ENCODE measurements at regions not wholly inside any gene's neighbourhood (a gene's known extent, or its start where the extent isn't known, plus 50 kb on each side); places are given as distances from the start of the nearest gene placed in this dataset.
"Not testable (repeated sequence)": the region's sequence is repeated elsewhere in the genome, so short reads cannot be mapped to it uniquely, and the experiment has no call there.

GRCh38 chr15:69869881-69870505 lies 227.7 kb downstream of the TLE3 start:
- no peak for DNase-seq

DNA sequence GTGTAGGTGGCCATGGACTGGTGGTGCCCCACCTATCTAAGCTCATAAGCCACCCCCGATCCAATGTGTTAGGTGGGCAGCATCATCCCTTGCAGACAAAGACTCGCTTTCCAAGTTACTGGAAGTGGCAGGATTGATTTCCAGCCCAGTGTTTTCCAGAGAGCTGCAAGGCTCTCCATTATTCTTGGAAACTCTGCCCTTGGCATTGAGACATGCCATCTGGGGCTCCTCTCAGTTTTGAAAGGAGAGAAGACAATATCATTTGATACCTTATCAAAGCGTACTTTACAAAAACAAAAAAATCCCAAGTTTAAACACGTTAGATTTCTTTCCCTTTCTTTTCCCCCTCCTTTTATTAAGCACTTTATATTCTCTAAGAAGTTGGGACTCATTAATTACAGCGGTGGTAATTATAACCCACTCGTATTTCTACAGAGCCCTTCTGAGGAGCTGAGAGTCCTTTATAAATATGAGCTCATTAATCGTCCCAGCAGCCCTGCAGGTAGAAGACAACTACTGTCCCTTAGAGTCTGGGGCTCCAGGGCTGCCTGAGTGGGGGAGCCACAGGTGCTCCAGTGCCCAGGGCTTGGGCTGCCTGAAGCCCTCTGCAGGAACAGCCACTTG lies 226.1 kb downstream of the TLE3 start:
- no peak for DNase-seq

DNA sequence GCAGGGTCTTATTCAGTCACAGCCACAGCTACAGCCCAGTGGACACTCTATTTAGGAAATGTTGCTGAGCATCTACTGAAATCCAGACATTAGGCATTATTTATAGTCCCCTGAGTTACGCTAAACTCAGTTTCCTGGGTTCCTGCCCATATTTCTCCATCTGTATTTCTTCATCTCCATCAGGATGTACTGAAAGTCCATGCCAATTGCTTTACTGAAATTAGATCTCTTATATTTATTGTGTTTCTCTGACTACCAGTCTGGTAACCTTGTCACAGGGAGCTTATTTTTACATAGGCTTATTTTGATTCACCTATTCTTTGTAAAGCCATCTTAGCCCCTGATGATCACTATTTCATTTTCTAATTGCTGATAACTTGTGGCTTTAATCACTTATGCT lies 223.9 kb downstream of the TLE3 start:
- DNase-seq = no peak

GRCh38 chr15:69874321-69874720 lies 223.4 kb downstream of the TLE3 start:
- no peak for DNase-seq

GRCh38 chr15:69876064-69876940 lies 221.4 kb downstream of the TLE3 start:
- DNase-seq = peak; percentile 39

- DNase-seq = not testable (repeated sequence)
Measured at GRCh38 chr15:69879963-69880362, 217.8 kb downstream of the TLE3 start.

GRCh38 chr15:69880571-69881301 lies 217.0 kb downstream of the TLE3 start:
- no peak for DNase-seq

DNA sequence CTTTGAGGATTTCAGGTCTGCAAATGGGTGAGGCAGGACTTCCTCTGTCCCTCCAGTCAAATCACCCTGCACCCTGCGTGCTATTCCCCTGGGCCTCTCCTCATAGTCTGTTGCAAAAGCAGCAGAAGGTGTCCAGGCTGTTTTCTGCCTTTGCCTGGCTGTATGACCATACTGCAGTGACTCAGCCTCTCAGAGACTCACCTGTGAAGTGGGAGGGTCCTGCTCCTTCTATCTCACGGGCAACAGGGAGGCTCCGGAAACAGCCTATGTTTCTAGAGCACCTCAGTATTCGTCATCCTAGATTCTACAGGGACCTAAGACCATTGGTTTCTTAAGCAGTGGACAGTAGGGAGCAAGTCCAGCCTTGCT lies 216.4 kb downstream of the TLE3 start:
- DNase-seq = no peak

DNA sequence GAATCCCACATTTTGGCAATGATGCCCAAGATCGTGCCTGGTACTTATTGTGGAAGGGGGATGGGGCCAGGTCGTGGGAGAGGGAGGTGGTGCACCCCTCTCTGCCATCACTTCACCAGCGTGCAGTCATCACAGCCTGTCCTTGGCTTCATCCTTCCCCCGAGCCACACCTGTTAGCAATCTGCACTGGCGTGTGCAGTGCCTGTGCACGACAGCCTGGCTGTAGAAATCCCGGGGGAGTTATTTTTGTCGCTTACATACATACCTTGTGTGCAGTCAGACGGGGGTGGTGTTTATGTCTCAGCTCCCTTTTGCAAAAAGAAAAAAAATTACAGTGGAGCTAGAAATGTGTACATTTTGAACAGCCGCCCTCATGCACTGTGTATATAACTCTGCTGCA lies 216.0 kb downstream of the TLE3 start:
- peak; percentile 55 for DNase-seq

DNA sequence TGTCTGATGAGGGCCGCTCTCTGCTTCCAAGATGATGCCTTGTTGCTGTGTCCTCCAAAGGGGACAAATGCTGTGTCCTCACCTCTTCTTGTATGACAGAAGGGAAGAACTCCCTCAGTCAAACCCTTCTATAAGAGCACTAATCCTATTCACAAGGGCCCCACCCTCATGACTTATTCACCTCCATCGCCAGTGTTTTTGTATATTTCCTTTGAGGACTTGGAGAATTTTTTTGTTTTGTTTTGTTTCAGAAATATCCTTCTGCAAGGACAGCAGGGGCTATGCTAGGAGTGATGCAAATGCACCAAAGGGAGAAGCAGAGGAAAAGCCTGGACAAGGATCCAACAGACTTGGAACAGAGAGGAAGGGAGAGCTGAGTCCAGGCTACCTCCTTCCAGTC lies 214.4 kb downstream of the TLE3 start:
- DNase-seq = no peak

GRCh38 chr15:69885173-69885955 lies 212.4 kb downstream of the TLE3 start:
- DNase-seq = no peak

DNA sequence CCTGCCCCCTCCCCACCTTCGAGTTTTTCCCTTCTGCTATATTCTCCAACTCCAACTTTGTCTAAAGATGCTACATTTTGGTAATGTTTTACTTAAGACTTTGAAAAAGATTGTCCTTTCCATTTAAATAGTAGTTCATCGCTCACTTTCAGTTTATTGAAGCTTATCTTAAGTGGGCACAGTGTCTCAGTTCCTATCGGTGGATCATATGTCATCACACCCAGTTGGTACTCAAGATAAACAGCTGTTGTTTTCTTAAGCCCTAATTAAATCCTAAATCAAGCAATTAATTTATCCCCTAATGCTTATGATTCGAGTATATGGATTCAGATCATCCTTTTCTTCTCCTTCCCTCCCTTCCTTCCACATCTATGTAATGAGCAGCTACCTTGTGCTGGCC lies 210.7 kb downstream of the TLE3 start:
- DNase-seq = no peak

- DNase-seq = no peak
Measured at GRCh38 chr15:69887553-69887952, 210.2 kb downstream of the TLE3 start.

GRCh38 chr15:69888406-69888805 lies 209.3 kb downstream of the TLE3 start:
- DNase-seq = no peak

- no peak for DNase-seq
Measured at GRCh38 chr15:69891070-69891536, 206.6 kb downstream of the TLE3 start.

DNA sequence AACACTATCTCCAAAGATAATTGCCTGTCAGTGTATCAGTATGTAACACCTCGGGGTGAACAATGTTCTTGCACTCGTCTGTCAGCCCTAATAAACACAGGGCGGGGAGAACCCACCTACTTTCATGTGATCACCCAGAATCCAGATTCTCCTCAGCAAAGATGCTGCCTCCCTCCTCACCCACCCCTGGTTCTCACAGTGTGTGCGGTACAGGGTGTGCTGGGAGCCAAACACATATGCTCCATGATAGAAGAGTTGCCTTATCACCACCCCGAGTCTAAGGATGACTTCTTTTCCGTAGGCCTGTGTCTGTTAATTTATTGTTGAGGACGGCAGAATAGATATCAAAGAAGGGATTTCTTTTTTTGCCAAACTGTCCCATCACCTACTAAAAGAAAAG lies 206.1 kb downstream of the TLE3 start:
- no peak for DNase-seq

DNA sequence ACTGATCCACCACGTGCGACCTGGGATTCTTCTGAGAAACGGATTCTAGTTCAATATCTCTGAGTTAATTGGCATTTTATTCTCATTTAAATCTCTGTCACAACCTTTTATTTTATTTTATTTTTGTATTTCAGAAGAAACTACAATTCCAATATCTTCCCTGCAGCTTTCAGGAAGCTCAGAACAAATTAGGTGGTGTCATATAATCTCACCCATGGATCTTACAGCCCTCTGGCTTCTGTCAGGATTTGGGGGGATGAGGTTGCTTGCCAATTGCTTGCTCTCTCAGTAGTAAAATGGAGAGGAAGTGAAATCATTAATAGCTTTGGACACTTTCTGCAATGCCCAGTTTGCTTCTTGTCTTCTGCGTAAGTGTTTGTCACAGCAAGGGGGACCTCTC lies 205.4 kb downstream of the TLE3 start:
- no peak for DNase-seq

DNA sequence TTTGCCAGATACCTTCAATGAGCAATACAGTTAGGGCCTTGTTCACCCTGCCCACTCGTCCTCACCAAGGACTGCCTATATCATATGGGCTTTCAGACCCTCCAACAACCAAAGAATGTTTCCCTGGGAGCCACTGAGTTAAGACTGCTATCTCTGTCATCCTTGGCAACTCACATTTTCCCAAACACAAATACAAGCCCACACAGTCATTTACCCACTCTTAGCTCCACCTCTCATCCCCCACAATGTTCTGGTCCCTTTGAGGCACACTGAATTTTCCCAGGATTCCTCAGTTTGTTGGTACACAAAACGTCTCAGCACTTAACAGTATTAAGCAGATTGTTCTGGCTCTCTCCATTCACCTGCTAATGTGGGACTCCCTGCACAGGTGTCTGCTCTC lies 204.6 kb downstream of the TLE3 start:
- DNase-seq = no peak

GRCh38 chr15:69893863-69894262 lies 203.9 kb downstream of the TLE3 start:
- DNase-seq = no peak

DNA sequence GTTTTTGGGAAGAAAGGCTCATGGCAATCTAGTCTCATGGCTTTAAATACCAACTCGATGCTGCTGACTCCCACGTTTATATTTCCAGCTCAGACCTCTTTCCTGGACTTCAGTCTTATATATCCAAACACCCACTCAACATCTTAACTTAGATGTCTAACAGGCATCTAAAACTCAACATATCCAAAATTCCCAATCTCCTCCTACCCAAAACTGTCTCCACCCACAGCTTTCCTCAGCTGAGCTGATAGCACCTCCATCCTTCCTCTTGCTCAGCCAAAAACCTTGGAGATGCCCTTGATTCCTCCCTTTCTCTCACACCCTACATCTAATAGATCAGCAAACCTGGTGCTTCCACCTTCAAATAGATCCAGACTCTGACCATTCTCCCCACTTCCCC lies 202.5 kb downstream of the TLE3 start:
- DNase-seq = no peak

- no peak for DNase-seq
Measured at GRCh38 chr15:69896606-69897005, 201.1 kb downstream of the TLE3 start.

DNA sequence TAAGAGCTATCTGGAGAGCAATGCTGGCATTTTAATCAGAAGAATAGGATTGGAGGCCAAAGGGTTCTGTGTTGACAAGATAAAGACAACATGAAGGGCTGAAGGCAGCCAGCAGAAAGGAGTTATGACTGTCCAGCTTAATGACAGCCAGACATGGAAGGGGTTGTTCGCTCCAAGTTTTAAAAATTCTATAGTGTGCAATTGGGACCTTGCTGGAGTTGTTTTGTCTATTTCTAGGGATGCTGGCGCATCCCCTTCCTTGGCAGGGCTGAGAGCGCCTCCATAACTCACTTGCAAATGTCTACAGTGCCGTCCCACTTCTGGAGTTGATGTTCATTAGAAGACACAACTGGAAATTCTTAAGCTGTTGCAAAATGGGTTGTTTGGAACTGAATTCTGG lies 200.7 kb downstream of the TLE3 start:
- no peak for DNase-seq

All from right kidney (tissue), 1 donor.